Tibial artery (tissue), 4 donors: ENCODE measurements at regions not wholly inside any gene's neighbourhood (a gene's known extent, or its start where the extent isn't known, plus 50 kb on each side); places are given as distances from the start of the nearest gene placed in this dataset.

Experiments used
- DNase-seq, 2 donors: peaks; one replicate each; pipeline ENCODE4 v3.0.0-alpha.2; 2019
- H3K27ac ChIP-seq, 2 donors: fragments of 200-600 bp; sonication (generic) in 1 of 2; 1 replicate in 1 of 2; 2 replicates in 1 of 2; pipeline ENCODE4 v1.5.1; 2018 to 2019; ENCODE audit warnings: mild to moderate bottlenecking in 1 of 2
- H3K27me3 ChIP-seq, 2 donors: fragments of 200-600 bp; sonication (generic) in 1 of 2; one replicate each; pipeline versions ENCODE4 v1.5.1 to v1.6.0; 2016 to 2019
- H3K36me3 ChIP-seq, 3 donors: fragments of 200-600 bp; sonication (generic) in 2 of 3; one replicate each; pipeline ENCODE4 v1.5.1; 2016 to 2019; ENCODE audit warnings: mild to moderate bottlenecking in 2 of 3
- H3K4me1 ChIP-seq, 4 donors: fragments of 200-600 bp; sonication (generic) in 2 of 4; 1 replicate in 3 of 4; 2 replicates in 1 of 4; pipeline ENCODE4 v1.5.1; 2016 to 2019
- H3K4me3 ChIP-seq, 2 donors: fragments of 200-600 bp; sonication (generic) in 1 of 2; 1 replicate in 1 of 2; 2 replicates in 1 of 2; pipeline ENCODE4 v1.5.1; 2018 to 2019; ENCODE audit warnings: mild to moderate bottlenecking in 2 of 2
- H3K9me3 ChIP-seq, 3 donors: fragments of 200-600 bp; sonication (generic) in 1 of 3; one replicate each; pipeline ENCODE4 v1.5.1; 2016 to 2019
- intact Hi-C: fragments of 100-400 bp; cut with DNase I; formaldehyde crosslinking; loops from one replicate; pipeline ENCODE4 v1.15.0; 2023; ENCODE audit warnings: low total_unique reads
- TF ChIP-seq, protein P1 (sequence below), 2 experiments: fragments of 200-600 bp in 1 of 2; fragments of 450-650 bp in 1 of 2; IDR thresholded peaks; one replicate each; pipeline ENCODE4 v1.5.1; 2017 to 2019; ENCODE audit warnings: antibody characterized with exemption in 2 of 2, mild to moderate bottlenecking in 1 of 2, moderate library complexity in 1 of 2

- no peak overlapping the region for H3K4me3 ChIP-seq
- intact Hi-C loops = no loop called here
Observed at GRCh38 chr6:14786455-14786854, 459.4 kb upstream of the JARID2 start.

DNA sequence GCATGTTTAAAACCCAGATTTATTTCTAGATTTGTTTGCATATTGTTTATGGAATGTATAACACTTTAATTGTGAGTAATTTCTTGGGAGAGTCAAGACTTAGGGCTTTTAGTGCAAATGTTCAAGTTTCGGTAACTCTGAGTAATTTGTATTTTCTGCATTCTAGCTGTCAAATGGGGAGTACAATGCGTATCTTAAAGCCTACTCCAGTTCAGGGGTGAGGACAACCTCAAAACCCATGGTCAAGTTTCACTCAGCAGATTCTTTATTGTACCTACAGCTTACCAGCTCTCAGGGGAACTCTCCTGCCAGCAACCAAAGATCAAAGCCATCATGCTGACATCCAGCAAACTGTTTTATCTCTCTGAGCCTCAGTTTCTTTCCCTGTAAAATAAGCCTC, 458.6 kb upstream of the JARID2 start:
- TF ChIP-seq, protein P1, sequence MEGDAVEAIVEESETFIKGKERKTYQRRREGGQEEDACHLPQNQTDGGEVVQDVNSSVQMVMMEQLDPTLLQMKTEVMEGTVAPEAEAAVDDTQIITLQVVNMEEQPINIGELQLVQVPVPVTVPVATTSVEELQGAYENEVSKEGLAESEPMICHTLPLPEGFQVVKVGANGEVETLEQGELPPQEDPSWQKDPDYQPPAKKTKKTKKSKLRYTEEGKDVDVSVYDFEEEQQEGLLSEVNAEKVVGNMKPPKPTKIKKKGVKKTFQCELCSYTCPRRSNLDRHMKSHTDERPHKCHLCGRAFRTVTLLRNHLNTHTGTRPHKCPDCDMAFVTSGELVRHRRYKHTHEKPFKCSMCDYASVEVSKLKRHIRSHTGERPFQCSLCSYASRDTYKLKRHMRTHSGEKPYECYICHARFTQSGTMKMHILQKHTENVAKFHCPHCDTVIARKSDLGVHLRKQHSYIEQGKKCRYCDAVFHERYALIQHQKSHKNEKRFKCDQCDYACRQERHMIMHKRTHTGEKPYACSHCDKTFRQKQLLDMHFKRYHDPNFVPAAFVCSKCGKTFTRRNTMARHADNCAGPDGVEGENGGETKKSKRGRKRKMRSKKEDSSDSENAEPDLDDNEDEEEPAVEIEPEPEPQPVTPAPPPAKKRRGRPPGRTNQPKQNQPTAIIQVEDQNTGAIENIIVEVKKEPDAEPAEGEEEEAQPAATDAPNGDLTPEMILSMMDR (IDR thresholded peaks at IDR 0.05) = no peak
- H3K9me3 ChIP-seq = no peaks in the 10 kb centered on the region
- H3K36me3 ChIP-seq = no peaks in the 10 kb centered on the region
- DNase-seq = no peak
- no peak overlapping the region for H3K4me3 ChIP-seq
- no peaks in the 10 kb centered on the region for H3K27me3 ChIP-seq
- no peaks in the 10 kb centered on the region for H3K4me1 ChIP-seq
- H3K27ac ChIP-seq = no peak overlapping the region
- intact Hi-C loops = no loop called here

More at GRCh38 chr6:14786455-14786854, 459.4 kb upstream of the JARID2 start:
- H3K36me3 ChIP-seq = no peaks in the 10 kb centered on the region
- H3K4me1 ChIP-seq = no peaks in the 10 kb centered on the region
- no peak for DNase-seq
- H3K9me3 ChIP-seq = no peaks in the 10 kb centered on the region
- TF ChIP-seq, protein P1 (IDR thresholded peaks at IDR 0.05) = no peak
- no peaks in the 10 kb centered on the region for H3K27me3 ChIP-seq
- H3K27ac ChIP-seq = no peak overlapping the region

DNA sequence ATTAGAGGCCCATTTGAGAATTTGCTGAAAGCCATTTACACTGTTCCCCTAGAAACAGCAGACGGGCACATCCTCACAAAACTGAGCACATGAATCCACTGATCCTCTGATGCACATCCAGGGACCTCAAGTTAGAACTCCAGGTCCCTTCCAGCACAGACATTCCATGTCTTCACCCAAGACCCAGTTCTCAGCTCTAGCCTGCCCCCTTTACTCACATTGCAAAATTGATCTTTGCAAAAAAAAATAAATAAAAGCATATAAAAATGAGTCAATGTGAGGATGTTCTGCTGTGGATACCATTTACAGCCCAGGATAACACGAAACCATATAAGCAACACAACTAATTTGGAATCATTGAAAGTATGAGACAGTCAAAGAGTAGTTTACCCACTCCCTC, 458.2 kb upstream of the JARID2 start:
- Histone ChIP-seq H3K4me3 (no peak overlapping the region), H3K27me3 (no peaks in the 10 kb centered on the region), H3K27ac (no peak overlapping the region), H3K4me1 (no peaks in the 10 kb centered on the region), H3K36me3 (no peaks in the 10 kb centered on the region), H3K9me3 (no peaks in the 10 kb centered on the region)
- DNase-seq = no peak
- intact Hi-C loops = no loop called here
- TF ChIP-seq, protein P1 (IDR thresholded peaks at IDR 0.05) = no peak

DNA sequence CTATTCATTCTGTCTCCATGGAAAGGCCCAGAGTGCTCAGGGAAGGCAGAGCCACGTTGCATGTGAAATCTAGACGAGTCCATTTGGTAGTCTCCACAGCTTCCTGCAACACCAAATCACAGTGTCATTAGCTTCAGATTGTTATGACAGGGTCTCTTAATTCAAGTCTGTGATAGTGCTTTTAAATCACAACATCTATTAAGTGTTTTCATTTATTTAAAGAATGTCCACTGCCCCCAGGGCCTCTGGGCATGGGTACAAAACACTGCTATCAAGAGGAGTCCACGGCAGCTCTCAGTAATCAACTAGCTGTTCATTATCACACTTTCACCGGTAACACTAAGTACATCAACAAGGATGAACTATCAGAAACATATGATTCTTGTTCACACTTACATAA, 455.9 kb upstream of the JARID2 start:
- Histone ChIP-seq H3K4me1 (no peaks in the 10 kb centered on the region), H3K4me3 (no peak overlapping the region), H3K9me3 (no peaks in the 10 kb centered on the region), H3K27ac (no peak overlapping the region), H3K27me3 (no peaks in the 10 kb centered on the region), H3K36me3 (no peaks in the 10 kb centered on the region)
- DNase-seq = no peak
- TF ChIP-seq, protein P1 (IDR thresholded peaks at IDR 0.05) = no peak
- intact Hi-C loops = no loop called here

DNA sequence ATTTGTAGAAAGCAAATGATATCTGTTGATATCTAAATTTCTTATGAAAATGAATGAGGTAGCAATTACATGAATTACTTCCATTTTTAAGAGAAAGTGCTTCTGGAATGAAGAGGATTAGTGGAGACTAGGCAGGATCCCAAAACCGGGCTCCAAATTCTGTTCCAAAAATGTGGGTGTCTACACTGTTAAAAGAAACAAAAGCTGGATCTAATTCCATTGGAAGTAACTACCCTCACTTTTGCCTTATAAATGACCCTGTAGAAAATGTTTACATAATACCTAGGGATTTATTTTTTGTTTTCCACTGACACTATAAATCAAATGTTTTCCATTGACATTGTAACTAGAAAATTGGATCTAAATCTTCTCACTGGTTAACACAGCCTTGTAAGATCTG, 454.9 kb upstream of the JARID2 start:
- Histone ChIP-seq H3K4me1 (no peaks in the 10 kb centered on the region), H3K9me3 (no peaks in the 10 kb centered on the region), H3K27ac (no peak overlapping the region), H3K27me3 (no peaks in the 10 kb centered on the region), H3K4me3 (no peak overlapping the region), H3K36me3 (no peaks in the 10 kb centered on the region)
- TF ChIP-seq, protein P1 (IDR thresholded peaks at IDR 0.05) = no peak
- DNase-seq = no peak
- intact Hi-C loops = no loop called here

GRCh38 chr6:14791526-14791925, 454.3 kb upstream of the JARID2 start:
- intact Hi-C loops = no loop called here
- DNase-seq = no peak
- H3K4me3 ChIP-seq = no peak overlapping the region
- no peaks in the 10 kb centered on the region for H3K27me3 ChIP-seq
- H3K4me1 ChIP-seq = no peaks in the 10 kb centered on the region
- TF ChIP-seq, protein P1 (IDR thresholded peaks at IDR 0.05) = no peak
- H3K36me3 ChIP-seq = no peaks in the 10 kb centered on the region
- H3K27ac ChIP-seq = no peak overlapping the region
- H3K9me3 ChIP-seq = no peaks in the 10 kb centered on the region
